WTC11 (cell line): ENCODE measurements at regions not wholly inside any gene's neighbourhood (a gene's known extent, or its start where the extent isn't known, plus 50 kb on each side); places are given as distances from the start of the nearest gene placed in this dataset.

Experiments
- ATAC-seq: fragments of 200-7000 bp; cut with Tn5 transposase; 2 replicates; pipeline ENCODE4 v1.10.0; 2021; ENCODE audit warnings: mild to moderate bottlenecking, moderate library complexity
- CTCF ChIA-PET: fragments of 300-600 bp; sonication (Branson Sonifier 250); formaldehyde crosslinking; loops from one replicate; lab custom pipeline; 2021; ENCODE audit warnings: antibody characterized with exemption; lab: Charles Lee
- POLR2A ChIA-PET: fragments of 350-600 bp; sonication (Branson Sonifier 250); formaldehyde crosslinking; loops from one replicate; lab custom pipeline; 2021; ENCODE audit warnings: antibody characterized with exemption; lab: Charles Lee
- DNase-seq: peaks from one replicate; pipeline ENCODE4 v3.0.0; 2021; ENCODE audit warnings: low spot score
- H3K27ac Mint-ChIP-seq: 2 replicates; pipeline ENCODE4 v1.8.0; 2021; ENCODE audit warnings: mixed read lengths
- H3K27me3 Mint-ChIP-seq: 2 replicates; pipeline ENCODE4 v1.8.0; 2021; ENCODE audit warnings: low read depth, mild to moderate bottlenecking, moderate library complexity, mixed read lengths
- H3K36me3 Mint-ChIP-seq: 2 replicates; pipeline ENCODE4 v1.8.0; 2021; ENCODE audit warnings: mixed read lengths
- H3K4me1 Mint-ChIP-seq: 2 replicates; pipeline ENCODE4 v1.8.0; 2022; ENCODE audit warnings: mixed read lengths
- H3K4me3 Mint-ChIP-seq: 2 replicates; pipeline ENCODE4 v1.8.0; 2021; ENCODE audit warnings: mild to moderate bottlenecking, moderate library complexity, mixed read lengths
- H3K9me3 Mint-ChIP-seq: 2 replicates; pipeline ENCODE4 v1.8.0; 2021; ENCODE audit warnings: mixed read lengths
- CBFB ChIP-seq: sonication (generic); formaldehyde crosslinking; IDR thresholded peaks from 2 replicates; pipeline ENCODE4 v1.8.1; 2022; ENCODE audit warnings: mild to moderate bottlenecking, low read depth, missing genetic modification reagents
- CDX4 ChIP-seq: fragments of 250-450 bp; sonication (Bioruptor Pico); IDR thresholded peaks from 2 replicates; pipeline ENCODE4 v1.9.0; 2021; ENCODE audit warnings: moderate library complexity, mild to moderate bottlenecking, inconsistent platforms, borderline replicate concordance
- E2F1 ChIP-seq: sonication (generic); formaldehyde crosslinking; IDR thresholded peaks from 2 replicates; pipeline ENCODE4 v1.8.0; 2022; ENCODE audit warnings: mild to moderate bottlenecking, missing genetic modification reagents
- ESRRA ChIP-seq: sonication (generic); formaldehyde crosslinking; IDR thresholded peaks from 2 replicates; pipeline ENCODE4 v1.8.1; 2022; ENCODE audit warnings: mild to moderate bottlenecking, missing genetic modification reagents, borderline replicate concordance
- FOXK1 ChIP-seq: sonication (generic); formaldehyde crosslinking; IDR thresholded peaks from 2 replicates; pipeline ENCODE4 v1.8.0; 2022; ENCODE audit warnings: mild to moderate bottlenecking, moderate library complexity, missing genetic modification reagents
- FOXP4 ChIP-seq: sonication (generic); formaldehyde crosslinking; IDR thresholded peaks from 2 replicates; pipeline ENCODE4 v1.8.0; 2022; ENCODE audit warnings: mild to moderate bottlenecking, missing genetic modification reagents
- MLX ChIP-seq: sonication (generic); formaldehyde crosslinking; IDR thresholded peaks from 2 replicates; pipeline ENCODE4 v1.8.1; 2023; ENCODE audit warnings: mild to moderate bottlenecking, missing genetic modification reagents, moderate library complexity
- MXD4 ChIP-seq: fragments of 250-450 bp; sonication (Bioruptor Pico); IDR thresholded peaks from 2 replicates; pipeline ENCODE4 v1.8.0; 2021; ENCODE audit warnings: mild to moderate bottlenecking, moderate library complexity, borderline replicate concordance
- NFE2L1 ChIP-seq: sonication (generic); formaldehyde crosslinking; IDR thresholded peaks from 2 replicates; pipeline ENCODE4 v1.8.1; 2023; ENCODE audit warnings: missing genetic modification reagents
- NR3C1 ChIP-seq: sonication (generic); formaldehyde crosslinking; conservative IDR thresholded peaks from 2 replicates; pipeline ENCODE4 v1.8.1; 2023; ENCODE audit warnings: low read depth, mild to moderate bottlenecking, missing genetic modification reagents
- PRDM15 ChIP-seq: sonication (generic); formaldehyde crosslinking; IDR thresholded peaks from 2 replicates; pipeline ENCODE4 v1.8.0; 2022; ENCODE audit warnings: missing genetic modification reagents
- SMAD4 ChIP-seq: sonication (generic); formaldehyde crosslinking; IDR thresholded peaks from 2 replicates; pipeline ENCODE4 v1.8.0; 2022; ENCODE audit warnings: mild to moderate bottlenecking, missing genetic modification reagents
- ZBTB21 ChIP-seq: sonication (generic); formaldehyde crosslinking; IDR thresholded peaks from 2 replicates; pipeline ENCODE4 v1.8.1; 2023; ENCODE audit warnings: mild to moderate bottlenecking, missing genetic modification reagents, borderline replicate concordance
- ZBTB43 ChIP-seq: sonication (generic); formaldehyde crosslinking; IDR thresholded peaks from 2 replicates; pipeline ENCODE4 v1.8.1; 2023; ENCODE audit warnings: mild to moderate bottlenecking, missing genetic modification reagents
- ZNF317 ChIP-seq: sonication (generic); formaldehyde crosslinking; IDR thresholded peaks from 2 replicates; pipeline ENCODE4 v1.8.1; 2023; ENCODE audit warnings: low read depth, mild to moderate bottlenecking, moderate library complexity, missing genetic modification reagents, borderline replicate concordance
- ZNF425 ChIP-seq: fragments of 250-450 bp; sonication (Bioruptor Pico); conservative IDR thresholded peaks from 2 replicates; pipeline ENCODE4 v1.9.0; 2021; ENCODE audit warnings: mild to moderate bottlenecking

- no peak for DNase-seq
- CTCF ChIA-PET: no interaction called here
- no peak overlapping the region for H3K27ac Mint-ChIP-seq
- TF ChIP-seq FOXK1 (no peak), PRDM15 (CRISPR knock-in tag) (peak; percentile 11; the same call in 1 of the 2 replicates), E2F1 (CRISPR knock-in tag) (no peak)
- TF ChIP-seq, all 79 proteins: peak for 1
- H3K9me3 Mint-ChIP-seq: peaks cover 8% of the 10 kb centered on the region
- no peak overlapping the region for H3K4me3 Mint-ChIP-seq
- no peak for ATAC-seq
- no peaks in the 10 kb centered on the region for H3K27me3 Mint-ChIP-seq
- H3K36me3 Mint-ChIP-seq: peaks cover 7% of the 10 kb centered on the region
- peaks cover 43% of the 10 kb centered on the region for H3K4me1 Mint-ChIP-seq
- POLR2A ChIA-PET: no interaction called here
These were observed 126.7 kb upstream of the ZNF608 start for GRCh38 chr5:124873188-124873587.

GRCh38 chr5:124873713-124874112 lies 127.3 kb upstream of the ZNF608 start:
- ATAC-seq: no peak
- Mint-ChIP-seq H3K27ac (no peak overlapping the region), H3K4me3 (no peak overlapping the region), H3K36me3 (peaks cover 7% of the 10 kb centered on the region), H3K9me3 (peaks cover 8% of the 10 kb centered on the region), H3K4me1 (peaks cover 43% of the 10 kb centered on the region), H3K27me3 (no peaks in the 10 kb centered on the region)
- TF ChIP-seq MXD4 (CRISPR knock-in tag): no peak
- no peak for TF ChIP-seq ZNF317 (CRISPR knock-in tag)
- no peak for TF ChIP-seq ESRRA (CRISPR knock-in tag)
- no peak for TF ChIP-seq NFE2L1 (CRISPR knock-in tag)
- ChIA-PET CTCF (no interaction called here), POLR2A (no interaction called here)
- DNase-seq: no peak

- POLR2A ChIA-PET: no interaction called here
- Mint-ChIP-seq H3K4me3 (no peak overlapping the region), H3K27me3 (no peaks in the 10 kb centered on the region), H3K4me1 (peaks cover 38% of the 10 kb centered on the region), H3K9me3 (peaks cover 8% of the 10 kb centered on the region), H3K36me3 (peaks cover 7% of the 10 kb centered on the region), H3K27ac (no peak overlapping the region)
- no peak for ATAC-seq
- no peak for DNase-seq
- CTCF ChIA-PET: no interaction called here
- TF ChIP-seq ZNF425 (CRISPR knock-in tag): no peak
- no peak for TF ChIP-seq PRDM15 (CRISPR knock-in tag)
- TF ChIP-seq NR3C1 (CRISPR knock-in tag): no peak
- no peak for TF ChIP-seq CDX4 (CRISPR knock-in tag)
- no peak for TF ChIP-seq CBFB (CRISPR knock-in tag)
- TF ChIP-seq SMAD4 (CRISPR knock-in tag): no peak
- TF ChIP-seq ZBTB21 (CRISPR knock-in tag): no peak
- TF ChIP-seq MLX (CRISPR knock-in tag): no peak
- TF ChIP-seq FOXP4 (CRISPR knock-in tag): no peak
- TF ChIP-seq ZBTB43: no peak
These were observed 130.1 kb upstream of the ZNF608 start for GRCh38 chr5:124876566-124876965.
